ENCODE measurements at regions not wholly inside any gene's neighbourhood (a gene's known extent, or its start where the extent isn't known, plus 50 kb on each side); places are given as distances from the start of the nearest gene placed in this dataset.
"Not testable (repeated sequence)": the region's sequence is repeated elsewhere in the genome, so short reads cannot be mapped to it uniquely, and the experiment has no call there.

GRCh38 chr5:15103130-15103529 lies 231.6 kb upstream of the ANKH start:
- DNase-seq (ENCODE audit: low read depth in 2 of 2), result no peak

DNA sequence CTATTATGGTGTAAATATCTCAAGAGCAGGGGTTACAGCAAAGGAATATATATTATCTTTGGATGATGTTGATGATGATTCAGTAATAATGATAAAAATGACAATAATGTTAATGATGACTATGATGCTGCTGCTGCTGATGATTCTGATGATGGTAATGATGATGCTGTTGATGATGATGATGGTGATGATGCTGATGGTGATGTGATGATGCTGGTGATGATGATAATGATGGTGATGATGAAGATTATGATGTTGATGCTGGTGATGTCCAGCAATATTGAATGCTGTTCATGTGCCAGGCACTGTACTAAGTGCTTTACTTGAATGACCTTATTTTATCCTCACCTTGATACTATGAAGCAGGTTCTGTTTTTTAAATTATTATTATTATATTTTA lies 226.0 kb upstream of the ANKH start:
- DNase-seq (ENCODE audit: low read depth in 2 of 2), result no peak

GRCh38 chr5:15096686-15097085 lies 225.1 kb upstream of the ANKH start:
- not testable (repeated sequence) for DNase-seq (ENCODE audit: low read depth in 2 of 2)

DNA sequence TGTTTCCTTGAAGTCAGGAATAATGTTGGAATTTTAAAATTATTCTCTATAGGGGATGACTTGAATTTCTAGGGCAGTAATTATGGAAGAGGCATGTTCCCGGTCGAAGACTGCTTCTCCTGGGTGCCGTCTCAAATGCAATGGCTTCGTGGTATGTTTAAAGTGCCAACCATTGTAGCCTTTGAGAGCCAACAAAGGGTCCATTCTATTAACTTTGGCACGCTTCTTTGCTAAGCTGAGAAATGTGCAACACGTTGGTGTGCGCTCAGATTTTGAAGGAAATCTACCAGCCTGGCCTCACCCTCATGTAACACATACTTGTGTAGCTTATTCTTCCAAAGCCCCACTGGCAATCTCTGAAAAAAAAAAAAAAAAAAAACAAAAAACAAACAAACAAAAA lies 221.2 kb upstream of the ANKH start:
- no peak for DNase-seq (ENCODE audit: low read depth in 2 of 2)

GRCh38 chr5:15085671-15086070 lies 214.1 kb upstream of the ANKH start:
- DNase-seq (ENCODE audit: low read depth in 2 of 2), result no peak

- DNase-seq (ENCODE audit: low read depth in 2 of 2), result no peak
These were observed 210.5 kb upstream of the ANKH start for GRCh38 chr5:15082096-15082495.

DNA sequence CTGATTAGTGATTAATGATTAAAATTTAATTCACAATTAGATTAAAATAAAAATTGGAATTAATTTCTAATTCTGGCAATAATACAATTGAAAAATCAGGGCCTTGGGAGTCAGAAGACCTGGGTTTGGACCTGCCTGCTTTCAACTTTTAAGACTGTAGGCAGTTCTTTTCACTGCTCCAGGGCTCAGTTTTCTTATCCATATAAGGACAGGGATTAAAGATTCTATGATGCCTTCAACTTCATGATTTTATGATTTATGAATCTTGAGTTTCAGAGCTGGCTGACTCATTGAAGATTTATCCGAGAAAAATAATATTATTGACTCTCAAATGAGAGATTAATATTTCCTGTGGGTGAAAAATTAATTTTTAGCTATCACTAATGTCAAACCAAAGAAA lies 208.6 kb upstream of the ANKH start:
- no peak for DNase-seq (ENCODE audit: low read depth in 2 of 2)

DNA sequence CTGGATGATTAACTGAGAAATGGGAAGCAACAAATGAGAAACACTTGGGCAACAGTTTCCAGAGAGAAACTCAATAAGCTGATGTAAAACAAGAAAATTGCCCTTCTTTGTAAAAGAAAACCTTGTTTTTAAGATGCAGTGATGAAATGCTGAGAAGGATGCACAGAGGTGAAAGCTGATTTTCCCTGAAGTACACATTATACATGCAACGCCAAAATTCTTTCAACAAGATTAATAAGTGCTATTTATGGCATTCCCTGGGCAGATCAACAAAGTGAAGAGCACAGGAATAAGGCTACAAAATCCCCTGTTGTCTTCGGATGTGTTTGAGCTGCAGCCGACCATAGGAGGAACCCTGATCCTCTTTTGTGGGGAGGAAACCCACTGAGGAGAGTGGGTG lies 208.0 kb upstream of the ANKH start:
- DNase-seq (ENCODE audit: low read depth in 2 of 2), result no peak

DNA sequence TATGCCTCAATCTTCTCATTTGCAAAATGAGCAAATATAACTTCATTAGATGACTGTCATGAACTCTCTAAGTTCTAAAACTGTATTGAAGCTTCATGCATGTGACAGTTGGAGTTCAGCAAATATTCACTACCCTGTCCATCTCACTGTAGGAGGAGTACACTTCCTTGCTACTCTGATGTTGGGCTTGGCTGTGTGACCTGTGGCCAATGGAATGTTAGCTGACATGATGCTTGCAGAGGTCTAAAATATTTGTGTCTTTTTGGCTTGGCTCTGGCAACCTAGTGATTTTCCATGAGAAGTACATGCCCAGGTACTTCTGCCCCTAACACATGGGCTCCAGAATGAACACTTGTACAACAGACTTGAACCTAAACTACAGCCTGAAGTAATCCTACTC lies 203.1 kb upstream of the ANKH start:
- DNase-seq (ENCODE audit: low read depth in 2 of 2), result no peak

DNA sequence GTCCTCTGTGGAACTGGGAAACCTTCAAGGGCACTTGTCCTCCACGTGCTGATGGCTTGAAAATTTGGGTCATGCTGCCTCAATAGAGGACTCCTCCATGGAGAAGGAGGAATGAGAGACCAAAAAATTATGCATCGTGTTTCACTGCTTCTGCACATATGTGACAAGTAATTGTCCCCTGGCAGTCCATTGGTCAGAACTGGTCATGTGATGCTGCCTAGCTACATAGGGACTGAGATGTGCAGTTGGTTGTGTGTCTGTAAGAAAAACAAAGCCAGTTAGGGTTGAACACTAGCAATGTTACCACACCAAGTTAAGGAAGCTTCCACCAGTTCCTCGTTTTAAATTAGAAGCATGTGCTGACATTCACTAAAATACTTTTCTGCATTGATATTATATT lies 201.9 kb upstream of the ANKH start:
- DNase-seq (ENCODE audit: low read depth in 2 of 2), result no peak

DNA sequence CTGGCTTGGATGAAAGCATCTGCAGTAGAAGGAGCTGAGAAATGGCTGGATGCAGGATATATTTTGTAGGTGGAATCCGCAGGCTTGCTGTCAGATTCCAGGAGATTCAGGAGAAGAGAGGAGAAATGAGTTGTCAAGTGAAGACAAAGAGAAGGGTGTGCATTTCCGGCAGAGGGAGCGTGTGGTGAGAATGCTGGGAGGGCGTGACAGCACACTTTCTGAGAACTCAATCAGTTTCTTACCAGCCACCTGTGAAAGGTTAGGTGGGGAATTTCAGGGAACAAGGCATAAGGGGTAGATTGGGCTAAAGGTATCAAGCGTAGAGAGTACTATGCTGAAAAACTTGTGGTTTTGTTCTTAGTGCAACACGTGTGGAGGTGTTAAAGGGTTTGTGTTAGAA lies 199.3 kb upstream of the ANKH start:
- DNase-seq (ENCODE audit: low read depth in 2 of 2), result no peak

- no peak for DNase-seq (ENCODE audit: low read depth in 2 of 2)
These were observed 197.9 kb upstream of the ANKH start for GRCh38 chr5:15069407-15069905.

DNA sequence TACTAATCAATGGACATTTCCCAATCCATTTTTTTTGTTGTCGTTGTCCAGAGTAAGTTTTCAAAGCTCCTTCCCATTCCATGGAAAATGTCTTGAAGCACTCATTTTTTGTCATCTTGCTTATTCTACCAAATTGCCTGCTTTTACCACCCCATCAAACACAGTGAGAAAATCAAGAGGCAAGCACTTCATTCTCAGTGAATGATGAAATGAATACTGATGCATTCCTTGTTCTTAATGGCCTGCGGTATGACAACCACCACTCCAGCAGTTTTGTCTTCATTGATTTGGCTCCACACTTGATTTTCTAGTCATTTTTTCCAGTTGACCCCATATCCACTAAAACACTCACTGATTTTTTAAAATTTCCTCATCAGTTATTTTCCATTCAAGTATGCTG lies 193.5 kb upstream of the ANKH start:
- no peak for DNase-seq (ENCODE audit: low read depth in 2 of 2)

DNA sequence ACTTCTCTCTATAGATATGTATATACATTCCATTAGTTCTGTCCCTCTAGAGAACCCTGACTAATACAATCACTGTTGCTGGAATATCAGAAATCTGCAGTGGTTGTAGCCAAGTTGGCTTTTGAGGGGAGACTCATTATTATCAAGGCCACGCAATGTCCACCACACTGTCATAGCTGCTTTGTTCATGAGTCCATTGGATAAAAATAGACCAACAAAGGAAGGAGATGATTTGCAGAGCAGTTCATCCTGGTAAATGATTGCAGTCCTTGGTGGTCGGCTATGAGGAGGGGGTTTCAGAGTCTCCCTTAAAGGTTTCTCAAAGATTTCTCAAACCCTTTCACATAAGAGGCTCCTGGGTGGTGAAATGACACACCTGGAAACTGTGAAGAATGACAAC lies 192.8 kb upstream of the ANKH start:
- no peak for DNase-seq (ENCODE audit: low read depth in 2 of 2)

DNA sequence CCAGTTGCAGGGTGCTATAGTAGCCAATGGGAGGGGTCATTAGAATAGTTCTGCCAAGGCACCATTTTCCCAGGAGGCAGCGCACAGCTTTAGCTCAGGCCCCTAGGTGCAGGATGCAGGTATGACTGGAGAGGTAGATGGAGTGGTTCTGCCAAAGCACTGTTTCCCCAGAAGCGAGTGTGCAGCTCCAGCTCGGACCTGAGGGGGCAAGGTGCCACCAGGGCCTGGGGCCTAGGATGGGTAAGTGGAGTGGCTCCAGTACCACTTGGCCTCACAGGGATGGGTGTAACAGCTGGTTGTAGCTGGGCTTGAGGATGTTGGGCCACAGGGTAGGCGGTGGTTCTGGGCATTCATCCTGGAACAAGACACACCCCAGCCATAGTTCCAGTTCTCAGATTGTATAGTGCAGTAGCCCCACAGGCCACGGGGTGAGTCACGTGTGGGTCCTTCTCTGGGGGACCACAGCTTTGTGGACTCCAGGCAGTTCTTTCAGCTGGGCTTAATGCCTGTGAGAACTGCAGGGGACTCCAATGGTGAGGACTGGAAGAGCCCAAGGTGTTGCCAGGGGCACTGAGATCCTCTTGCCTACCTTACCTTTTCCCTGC lies 185.5 kb upstream of the ANKH start:
- no peak for DNase-seq (ENCODE audit: low read depth in 2 of 2)

DNA sequence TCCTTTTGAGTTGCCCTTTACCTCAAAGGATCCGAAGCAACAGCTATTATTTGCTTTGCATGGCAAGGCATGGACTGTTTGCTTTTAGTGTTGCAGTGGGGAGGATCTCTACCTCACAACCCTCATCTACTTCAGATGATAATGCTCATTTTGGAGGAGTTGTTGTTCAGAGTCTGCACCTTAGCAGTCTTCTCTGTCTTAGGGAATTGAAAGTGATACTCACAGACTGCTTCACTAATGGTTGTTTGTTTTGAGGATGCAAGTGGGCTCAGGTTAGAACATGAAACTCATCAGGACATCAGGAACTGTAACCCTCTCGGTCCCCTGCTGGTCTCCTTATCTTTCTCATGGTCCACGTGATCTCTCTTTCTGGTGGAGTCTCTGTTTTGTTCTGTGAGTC lies 172.9 kb upstream of the ANKH start:
- DNase-seq (ENCODE audit: low read depth in 2 of 2), result no peak

- no peak for DNase-seq (ENCODE audit: low read depth in 2 of 2)
These were observed 165.8 kb upstream of the ANKH start for GRCh38 chr5:15037247-15037908.

DNA sequence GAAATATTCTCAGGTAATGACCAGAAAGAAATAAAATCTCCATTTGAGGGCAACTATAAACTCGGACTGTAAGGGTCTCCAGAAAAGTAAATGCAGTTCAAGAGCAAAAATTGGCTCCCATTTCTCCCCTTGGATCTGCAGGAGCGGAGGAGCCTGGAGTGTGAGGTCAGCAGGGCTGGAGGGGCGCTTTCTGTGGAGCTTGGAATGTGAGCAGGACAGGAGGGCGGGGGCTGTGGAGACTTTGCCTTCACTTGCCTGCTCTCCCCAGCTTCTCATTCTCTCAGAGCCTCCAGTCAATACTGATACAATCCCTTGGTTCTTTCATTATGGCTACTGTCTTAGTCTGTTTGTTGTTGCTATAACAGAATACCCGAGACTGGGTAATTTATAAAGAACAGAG lies 162.8 kb upstream of the ANKH start:
- no peak for DNase-seq (ENCODE audit: low read depth in 2 of 2)

GRCh38 chr5:15031180-15031579 lies 159.6 kb upstream of the ANKH start:
- DNase-seq (ENCODE audit: low read depth in 2 of 2), result no peak

DNA sequence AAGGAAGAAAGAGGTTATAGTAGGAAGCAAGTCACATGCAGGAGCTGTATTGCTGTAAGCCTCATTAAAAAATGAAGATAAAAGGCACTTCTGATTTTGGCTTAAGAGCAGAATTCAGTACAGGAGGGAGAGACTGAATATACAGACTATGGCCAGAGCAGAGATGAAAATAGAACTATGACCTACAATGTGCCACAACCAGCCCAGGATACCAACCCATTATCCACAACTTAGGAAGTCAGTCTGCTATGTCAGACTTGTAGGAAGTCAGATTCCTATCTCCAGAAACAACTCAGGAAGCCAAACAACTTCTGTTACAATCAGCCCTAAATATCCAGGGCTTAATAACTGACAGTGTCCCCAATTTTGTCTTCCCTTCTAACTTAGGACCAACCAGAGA lies 156.2 kb upstream of the ANKH start:
- no peak for DNase-seq (ENCODE audit: low read depth in 2 of 2)

DNA sequence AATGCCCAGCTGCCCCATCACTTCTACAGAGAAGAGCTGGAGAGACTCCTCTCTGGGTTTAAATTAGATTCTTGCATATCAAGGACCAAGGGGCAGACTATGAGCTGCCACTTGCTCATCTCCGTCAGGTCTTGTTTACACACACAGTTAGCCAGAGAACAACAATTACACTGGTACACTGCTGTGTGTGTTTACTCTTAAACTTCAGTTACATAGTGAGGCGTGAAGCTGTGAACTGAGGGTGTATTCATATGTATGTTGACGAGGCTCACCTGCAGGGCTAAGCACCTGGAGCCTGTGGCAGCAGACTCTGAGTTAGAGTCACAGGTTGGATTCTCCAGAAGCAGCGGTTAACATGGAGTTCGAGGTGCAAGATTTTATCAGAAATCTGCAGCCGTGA lies 155.4 kb upstream of the ANKH start:
- no peak for DNase-seq (ENCODE audit: low read depth in 2 of 2)

DNA sequence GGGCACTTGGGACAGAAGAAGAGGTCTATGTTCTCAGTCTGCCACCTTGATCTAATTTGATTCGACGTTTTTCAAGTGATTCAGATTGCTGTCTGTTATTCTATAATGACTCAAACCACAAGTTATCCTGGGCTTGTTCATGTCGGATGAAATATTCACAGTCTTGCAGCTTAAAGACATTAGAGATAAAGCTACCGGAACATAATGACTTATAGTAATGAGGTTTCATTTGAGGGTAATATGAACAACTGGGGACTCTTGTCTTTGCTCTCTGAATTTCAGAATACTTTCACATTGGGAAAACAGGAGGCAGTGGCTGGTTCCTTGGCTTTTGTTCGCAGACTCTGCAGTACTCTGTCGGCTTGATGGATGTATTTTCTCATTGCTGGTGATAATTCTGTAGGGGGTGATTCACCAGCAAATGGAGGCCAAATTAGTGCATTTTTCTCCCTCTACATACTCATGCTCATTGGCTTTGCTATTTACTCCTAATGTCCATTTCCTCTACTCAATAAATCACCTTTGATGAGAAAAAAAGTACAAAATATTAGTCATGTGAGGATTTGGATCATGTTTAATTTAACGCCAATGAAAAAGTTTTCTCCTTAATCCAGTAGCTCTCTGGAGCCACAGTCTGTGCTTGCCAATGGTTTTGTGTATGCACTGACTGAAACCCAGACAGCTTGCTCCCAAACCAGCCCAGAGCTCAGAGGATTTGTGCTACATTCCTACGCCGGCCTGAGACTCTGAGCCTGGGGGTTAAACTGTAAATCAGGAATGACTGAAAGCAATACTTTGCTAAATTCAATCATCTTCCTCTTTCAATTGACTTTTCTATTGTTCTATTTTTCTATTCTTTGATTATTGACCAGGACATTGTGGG lies 154.7 kb upstream of the ANKH start:
- no peak for DNase-seq (ENCODE audit: low read depth in 2 of 2)

GRCh38 chr5:15023846-15024245 lies 152.3 kb upstream of the ANKH start:
- DNase-seq (ENCODE audit: low read depth in 2 of 2), result no peak

Data from stimulated activated CD4-positive, alpha-beta T cell treated with anti-CD3 and anti-CD28 coated beads, Interleukin-1b, Interleukin-23, amount 100 ng/mL, for 4 hours (primary cell).